K562 (cell line): ENCODE measurements at regions not wholly inside any gene's neighbourhood (a gene's known extent, or its start where the extent isn't known, plus 50 kb on each side); places are given as distances from the start of the nearest gene placed in this dataset.

Source experiments
- ATAC-seq: fragments of 200-7000 bp; cut with Tn5 transposase; 3 replicates; pipeline ENCODE4 v1.9.1; 2020; ENCODE audit warnings: moderate library complexity
- BruUV-seq: library from RNA; stranded (reverse); fragments of 400-500 nt; replicated peaks from 2 replicates; lab custom pipeline; 2021; lab: Mats Ljungman, UMichigan
- CTCF ChIA-PET: fragments of 300-600 bp; formaldehyde crosslinking; extraction: SDS; loops from one replicate; lab custom pipeline; 2021; ENCODE audit warnings: low intra/inter-chr PET ratio; lab: Yijun Ruan, JAX
- POLR2A ChIA-PET: fragments of 300-600, 350-650 bp; sonication (Branson Sonifier 250); formaldehyde crosslinking; extraction: SDS; loops from one replicate; lab custom pipeline; 2021; ENCODE audit warnings: antibody characterized with exemption, inconsistent platforms; lab: Yijun Ruan, JAX
- DNase-seq, 4 experiments: peaks; one replicate each; pipeline versions ENCODE4 v3.0.0 to v3.0.0-alpha.2; 2011 to 2018; ENCODE audit warnings: low spot score in 3 of 4, mixed read lengths in 3 of 4; ENCODE audit errors: extremely low read depth in 1 of 4
- FAIRE-seq: peaks from 2 replicates; lab custom pipeline; 2011; peaks lifted over from hg19 to GRCh38; lab: Jason Lieb, UNC
- H2AFZ ChIP-seq: 2 replicates; pipeline ENCODE4 v1.6.0; 2011; ENCODE audit warnings: low read depth, low read length, control low read depth, inconsistent platforms
- H3K27ac ChIP-seq: fragments of 200-600 bp; 3 replicates; pipeline ENCODE4 v1.8.0; 2011; ENCODE audit warnings: low read depth, mild to moderate bottlenecking, control low read depth, inconsistent platforms, low read length, moderate library complexity, mixed read lengths; ENCODE audit errors: extremely low read depth
- H3K27me3 ChIP-seq, 2 experiments: fragments of 300-600 bp in 1 of 2; 2 replicates in 1 of 2; 3 replicates in 1 of 2; pipeline versions ENCODE4 v1.6.0 to v1.8.0; 2011; ENCODE audit warnings: inconsistent platforms in 2 of 2, low read length in 2 of 2, mild to moderate bottlenecking in 1 of 2, mixed read lengths in 1 of 2, moderate library complexity in 1 of 2; ENCODE audit not compliant: control insufficient read depth in 2 of 2, insufficient read depth in 2 of 2
- H3K36me3 ChIP-seq: fragments of 300-600 bp; 3 replicates; pipeline ENCODE4 v1.8.0; 2011; ENCODE audit warnings: mild to moderate bottlenecking, low read length, inconsistent platforms; ENCODE audit not compliant: control insufficient read depth, insufficient read depth
- H3K4me1 ChIP-seq, 2 experiments: fragments of 200-600 bp in 1 of 2; replicated peaks in 1 of 2; 2 replicates in 1 of 2; 3 replicates in 1 of 2; pipeline versions ENCODE4 v1.5.1 to v1.8.0; 2011; ENCODE audit warnings: inconsistent platforms in 2 of 2, low read length in 2 of 2, mild to moderate bottlenecking in 1 of 2, mixed read lengths in 1 of 2, moderate library complexity in 1 of 2; ENCODE audit not compliant: control insufficient read depth in 2 of 2, insufficient read depth in 2 of 2
- H3K4me2 ChIP-seq: 2 replicates; pipeline ENCODE4 v1.6.1; 2011; ENCODE audit warnings: low read length, control low read depth, inconsistent platforms, mixed read lengths; ENCODE audit not compliant: insufficient read depth
- H3K4me3 ChIP-seq: fragments of 200-600 bp; sonication (generic), shearing (Covaris generic); 2 replicates; pipeline ENCODE4 v1.5.1; 2016; ENCODE audit warnings: control low read depth, inconsistent platforms
- H3K79me2 ChIP-seq: fragments of 200-600 bp; 3 replicates; pipeline ENCODE4 v1.8.0; 2011; ENCODE audit warnings: low read length, inconsistent platforms; ENCODE audit not compliant: control insufficient read depth, insufficient read depth
- H3K9ac ChIP-seq, 2 experiments: 2 replicates each; pipeline versions ENCODE4 v1.6.0 to v1.6.1; 2011; ENCODE audit warnings: low read depth in 2 of 2, low read length in 2 of 2, control low read depth in 1 of 2, inconsistent platforms in 1 of 2, mild to moderate bottlenecking in 1 of 2, mixed read lengths in 1 of 2; ENCODE audit not compliant: insufficient read depth in 1 of 2
- H3K9me1 ChIP-seq: one replicate; pipeline ENCODE4 v1.6.0; 2011; ENCODE audit warnings: inconsistent platforms, mild to moderate bottlenecking, low read length, moderate library complexity; ENCODE audit not compliant: control insufficient read depth, insufficient read depth
- H3K9me3 ChIP-seq: replicated peaks from 2 replicates; pipeline ENCODE4 v1.5.1; 2011; ENCODE audit warnings: low read depth, low read length, inconsistent platforms; ENCODE audit not compliant: control insufficient read depth, insufficient read depth
- H4K20me1 ChIP-seq: replicated peaks from 2 replicates; pipeline ENCODE4 v1.6.1; 2011; ENCODE audit warnings: low read length, inconsistent platforms, mixed read lengths; ENCODE audit not compliant: control insufficient read depth, insufficient read depth
- C11orf30 ChIP-seq: fragments of 450-650 bp; IDR thresholded peaks from 2 replicates; pipeline ENCODE4 v1.6.1; 2016; ENCODE audit warnings: low read depth, mild to moderate bottlenecking
- ETV5 ChIP-seq: sonication (generic); formaldehyde crosslinking; IDR thresholded peaks from 2 replicates; pipeline ENCODE4 v1.4.0; 2020; ENCODE audit warnings: low read depth, mild to moderate bottlenecking, missing genetic modification reagents
- FOXK1 ChIP-seq: sonication (generic); formaldehyde crosslinking; IDR thresholded peaks from 2 replicates; pipeline ENCODE4 v1.8.0; 2022; ENCODE audit warnings: missing genetic modification reagents, mild to moderate bottlenecking, borderline replicate concordance
- JUNB ChIP-seq: fragments of 450-650 bp; formaldehyde crosslinking; conservative IDR thresholded peaks from 2 replicates; pipeline ENCODE4 v1.4.0; 2020; ENCODE audit warnings: mild to moderate bottlenecking
- MCM5 ChIP-seq: fragments of 450-650 bp; IDR thresholded peaks from 2 replicates; pipeline ENCODE4 v1.6.1; 2016; ENCODE audit warnings: low read depth
- POU5F1 ChIP-seq: fragments of 150-350 bp; IDR thresholded peaks from 2 replicates; pipeline ENCODE4 v1.6.1; 2014; ENCODE audit warnings: borderline replicate concordance, low read length, low read depth, mild to moderate bottlenecking; ENCODE audit not compliant: partially characterized antibody
- PYGO2 ChIP-seq: fragments of 450-650 bp; IDR thresholded peaks from 2 replicates; pipeline ENCODE4 v1.6.1; 2016; ENCODE audit warnings: mild to moderate bottlenecking, missing genetic modification characterization, moderate library complexity, missing compliant biosample characterization
- SMAD2 ChIP-seq: fragments of 150-350 bp; IDR thresholded peaks from 2 replicates; pipeline ENCODE4 v1.6.1; 2014; ENCODE audit warnings: low read depth, mild to moderate bottlenecking, low read length
- SMARCE1 ChIP-seq: fragments of 450-650 bp; IDR thresholded peaks from 2 replicates; pipeline ENCODE4 v1.7.1; 2016; ENCODE audit warnings: mild to moderate bottlenecking
- STAG1 ChIP-seq: sonication (generic); formaldehyde crosslinking; IDR thresholded peaks from 2 replicates; pipeline ENCODE4 v1.5.0; 2020; ENCODE audit warnings: missing genetic modification reagents, borderline replicate concordance
- TAF1 ChIP-seq: IDR thresholded peaks from 2 replicates; pipeline ENCODE4 v1.6.1; 2011; ENCODE audit warnings: mild to moderate bottlenecking, low read length, moderate library complexity; ENCODE audit not compliant: insufficient read depth, control insufficient read depth, severe bottlenecking; ENCODE audit errors: extremely low read depth
- TCFL5 ChIP-seq: fragments of 250-450 bp; sonication (Bioruptor Pico); conservative IDR thresholded peaks from 2 replicates; pipeline ENCODE4 v1.6.1; 2021; ENCODE audit warnings: mild to moderate bottlenecking, moderate library complexity, matching md5 sums
- TEAD4 ChIP-seq, 2 experiments: sonication (generic) in 1 of 2; formaldehyde crosslinking in 1 of 2; IDR thresholded peaks; 2 replicates each; pipeline versions ENCODE4 v1.6.1 to v1.8.0; 2012 to 2022; ENCODE audit warnings: borderline replicate concordance in 1 of 2, inconsistent platforms in 1 of 2, low read length in 1 of 2, mild to moderate bottlenecking in 1 of 2, missing genetic modification reagents in 1 of 2
- ZBED1 ChIP-seq: IDR thresholded peaks from 2 replicates; pipeline ENCODE4 v1.6.1; 2014
- ZNF695 ChIP-seq: fragments of 450-650 bp; formaldehyde crosslinking; IDR thresholded peaks from 2 replicates; pipeline ENCODE4 v1.4.0; 2020; ENCODE audit warnings: mild to moderate bottlenecking, moderate library complexity
- WGBS: fragments of 100-300 bp; shearing (Covaris generic); methylation state at CpG from one replicate; pipeline ENCODE4 v1.1.6; 2016; ENCODE audit warnings: low coverage, mixed read lengths; ENCODE audit not compliant: insufficient coverage; ENCODE audit errors: missing lambda C conversion rate; 5-methylcytosine and 5-hydroxymethylcytosine counted together
- in situ Hi-C: fragments of 300-500 bp; cut with MboI; formaldehyde crosslinking; loops from 4 replicates; pipeline ENCODE4 v1.15.0; 2018; ENCODE audit warnings: inconsistent platforms, mixed read lengths
- intact Hi-C: fragments of 100-400 bp; cut with micrococcal nuclease; formaldehyde crosslinking; loops from 2 replicates; pipeline ENCODE4 v1.14.2; 2022
- TF ChIP-seq, protein P1 (sequence below), 2 experiments: fragments of 450-650 bp; IDR thresholded peaks; 2 replicates each; pipeline ENCODE4 v1.6.1; 2018; ENCODE audit warnings: mild to moderate bottlenecking in 2 of 2, low read depth in 1 of 2; ENCODE audit not compliant: partially characterized antibody in 2 of 2

GRCh38 chr14:98140862-98141530 lies 1131.0 kb downstream of the BCL11B start (continued):
- TF ChIP-seq, protein P1, sequence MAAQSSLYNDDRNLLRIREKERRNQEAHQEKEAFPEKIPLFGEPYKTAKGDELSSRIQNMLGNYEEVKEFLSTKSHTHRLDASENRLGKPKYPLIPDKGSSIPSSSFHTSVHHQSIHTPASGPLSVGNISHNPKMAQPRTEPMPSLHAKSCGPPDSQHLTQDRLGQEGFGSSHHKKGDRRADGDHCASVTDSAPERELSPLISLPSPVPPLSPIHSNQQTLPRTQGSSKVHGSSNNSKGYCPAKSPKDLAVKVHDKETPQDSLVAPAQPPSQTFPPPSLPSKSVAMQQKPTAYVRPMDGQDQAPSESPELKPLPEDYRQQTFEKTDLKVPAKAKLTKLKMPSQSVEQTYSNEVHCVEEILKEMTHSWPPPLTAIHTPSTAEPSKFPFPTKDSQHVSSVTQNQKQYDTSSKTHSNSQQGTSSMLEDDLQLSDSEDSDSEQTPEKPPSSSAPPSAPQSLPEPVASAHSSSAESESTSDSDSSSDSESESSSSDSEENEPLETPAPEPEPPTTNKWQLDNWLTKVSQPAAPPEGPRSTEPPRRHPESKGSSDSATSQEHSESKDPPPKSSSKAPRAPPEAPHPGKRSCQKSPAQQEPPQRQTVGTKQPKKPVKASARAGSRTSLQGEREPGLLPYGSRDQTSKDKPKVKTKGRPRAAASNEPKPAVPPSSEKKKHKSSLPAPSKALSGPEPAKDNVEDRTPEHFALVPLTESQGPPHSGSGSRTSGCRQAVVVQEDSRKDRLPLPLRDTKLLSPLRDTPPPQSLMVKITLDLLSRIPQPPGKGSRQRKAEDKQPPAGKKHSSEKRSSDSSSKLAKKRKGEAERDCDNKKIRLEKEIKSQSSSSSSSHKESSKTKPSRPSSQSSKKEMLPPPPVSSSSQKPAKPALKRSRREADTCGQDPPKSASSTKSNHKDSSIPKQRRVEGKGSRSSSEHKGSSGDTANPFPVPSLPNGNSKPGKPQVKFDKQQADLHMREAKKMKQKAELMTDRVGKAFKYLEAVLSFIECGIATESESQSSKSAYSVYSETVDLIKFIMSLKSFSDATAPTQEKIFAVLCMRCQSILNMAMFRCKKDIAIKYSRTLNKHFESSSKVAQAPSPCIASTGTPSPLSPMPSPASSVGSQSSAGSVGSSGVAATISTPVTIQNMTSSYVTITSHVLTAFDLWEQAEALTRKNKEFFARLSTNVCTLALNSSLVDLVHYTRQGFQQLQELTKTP (IDR thresholded peaks at IDR 0.05; ENCODE audit: low read depth in 1 of 2, partially characterized antibody in 2 of 2) = no peak
- TF ChIP-seq ZBED1 = no peak
- TF ChIP-seq, all 486 proteins: peak for 0

DNA sequence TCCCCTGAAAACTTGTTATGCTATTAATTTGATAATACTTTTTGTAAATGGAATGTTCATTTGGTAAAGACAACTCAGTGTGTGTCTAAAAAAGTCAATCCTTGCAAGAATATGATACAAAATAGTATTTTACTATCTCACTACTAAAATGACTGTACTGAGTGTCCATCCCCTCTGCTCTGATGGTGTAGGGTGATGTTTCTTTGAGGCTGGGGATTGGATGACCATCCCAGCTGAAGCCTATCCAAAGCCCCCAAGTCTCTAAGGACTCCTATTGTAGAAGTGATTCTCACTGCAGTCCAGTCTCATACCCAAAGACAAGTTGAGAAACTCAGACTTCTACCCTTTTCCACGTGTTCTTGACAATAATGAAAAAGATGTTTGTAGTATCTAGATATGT lies 1128.4 kb downstream of the BCL11B start:
- H4K20me1 ChIP-seq = no peaks in the 10 kb centered on the region
- in situ Hi-C loops = no loop called here
- POLR2A ChIA-PET = no interaction called here
- CTCF ChIA-PET = no interaction called here
- TF ChIP-seq JUNB (CRISPR knock-in tag) = no peak
- no peak for TF ChIP-seq POU5F1
- TF ChIP-seq FOXK1 (CRISPR knock-in tag) = no peak
- TF ChIP-seq TCFL5 = no peak
- no peak for TF ChIP-seq ZNF695 (CRISPR knock-in tag)
- no peak for TF ChIP-seq TAF1
- no peak for TF ChIP-seq SMAD2
- no peak for TF ChIP-seq ETV5 (CRISPR knock-in tag)
- TF ChIP-seq C11orf30 = no peak
- no peak for TF ChIP-seq PYGO2
- TF ChIP-seq TEAD4 (IDR thresholded peaks at IDR 0.05; ENCODE audit: low read length) = no peak
- no peak for TF ChIP-seq TEAD4 (CRISPR knock-in tag; IDR thresholded peaks at IDR 0.05; ENCODE audit: borderline replicate concordance)
- TF ChIP-seq SMARCE1 = no peak
- TF ChIP-seq MCM5 = no peak
- TF ChIP-seq STAG1 (CRISPR knock-in tag) = no peak
- H3K4me1 ChIP-seq = no peaks in the 10 kb centered on the region
- no peak overlapping the region for H2AFZ ChIP-seq
- no peak overlapping the region for H3K4me3 ChIP-seq
- DNase-seq = no peak
- H3K27me3 ChIP-seq = no peaks in the 10 kb centered on the region
- H3K4me2 ChIP-seq = no peak overlapping the region
- no peaks in the 10 kb centered on the region for H3K9me1 ChIP-seq
- intact Hi-C loops = no loop called here
- BruUV-seq = no TSS peak
- no peak for ATAC-seq
- no peaks in the 10 kb centered on the region for H3K36me3 ChIP-seq
- H3K79me2 ChIP-seq = no peaks in the 10 kb centered on the region
- 0% methylated on average over 1 of the region's 1 CpG for WGBS
- H3K9me3 ChIP-seq = no peaks in the 10 kb centered on the region
- FAIRE-seq = no peak
- no peak overlapping the region for H3K27ac ChIP-seq
- H3K9ac ChIP-seq = no peak overlapping the region
